NCI-H524 treated with DMSO at 0.1 percent for 48 hours (cell line): ENCODE measurements at regions not wholly inside any gene's neighbourhood (a gene's known extent, or its start where the extent isn't known, plus 50 kb on each side); places are given as distances from the start of the nearest gene placed in this dataset.

Source experiments
- DNase-seq: peaks from one replicate; lab custom pipeline; 2025; lab: John Stamatoyannopoulos, UW

DNA sequence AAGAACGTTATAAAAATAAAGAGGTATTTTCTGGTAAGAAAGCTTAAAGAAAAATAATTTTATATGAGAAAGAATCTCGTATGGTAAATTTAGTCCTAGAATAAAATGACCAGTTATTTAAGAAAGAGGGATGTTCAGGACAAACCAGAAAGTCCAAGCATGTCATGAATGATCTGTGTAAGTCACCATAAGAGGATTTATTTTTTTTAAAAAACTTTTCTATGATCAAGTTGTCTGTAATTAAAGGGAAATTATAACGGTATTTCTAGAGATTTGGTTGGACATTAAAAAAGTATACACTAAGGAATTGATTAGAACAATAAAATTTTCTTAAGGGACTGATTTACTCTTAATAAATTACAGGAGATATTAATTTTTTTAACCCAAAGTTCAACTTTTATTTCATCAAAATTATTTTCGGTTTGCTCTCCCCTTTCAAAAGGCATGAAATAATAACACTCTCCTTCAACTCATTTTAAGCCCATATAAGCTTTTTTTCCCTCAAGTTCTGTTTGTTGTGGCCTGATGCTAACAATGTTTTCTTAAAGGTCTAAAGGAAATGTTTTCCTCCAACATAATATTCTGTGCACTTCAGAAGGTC is 49.9 kb upstream of the CPSF6 start:
- no peak for DNase-seq
